Heart left ventricle (tissue), 13 donors: ENCODE measurements at regions not wholly inside any gene's neighbourhood (a gene's known extent, or its start where the extent isn't known, plus 50 kb on each side); places are given as distances from the start of the nearest gene placed in this dataset.

Source experiments
- CTCF ChIP-seq, 12 donors: fragments of 200-600 bp; sonication (generic) in 4 of 12; IDR thresholded peaks; one replicate each; pipeline versions ENCODE4 v1.5.0 to v1.8.0; 2018 to 2022; ENCODE audit warnings: antibody characterized with exemption in 12 of 12, mild to moderate bottlenecking in 5 of 12
- POLR2A ChIP-seq, 2 donors: fragments of 450-650 bp; IDR thresholded peaks; one replicate each; pipeline ENCODE4 v1.6.1; 2017; ENCODE audit warnings: antibody characterized with exemption in 2 of 2, mild to moderate bottlenecking in 2 of 2, moderate library complexity in 2 of 2
- donor health status: ischemic (EF 13 %, LVEDD 7.1; RV severe dilation, severe dysfunction).
- donor health status: DM: no; HTN: yes; CAD: no.
- donor health status: DM: no; HTN: no; CAD: no.
- donor health status: ischemic (EF 25% LVEDD 6.9; RV normal size, moderate dysfunction).
- donor health status: ischemic (EF 25% LVEDD 5.7; RV mildly dilated, moderate dysfunction).
- donor health status: ischemic (EF 35%, LVEDD 5.7; RV mildly dilated, moderate dysfunction).
- donor health status: nonischemic (EF 11% LVEDD 7.7; RV severe dilation, severe dysfunction).
- donor health status: DM: yes; HTN: yes; CAD: no.
- donor health status: PGD.
- donor health status: ischemic (EF 29% LVEDD 5.4; RV normal size, mild dysfunction).
- donor health status: nonischemic (EF 23%, LVEDD 6.1; RV moderate dilation, normal function).

- no peak for TF ChIP-seq CTCF (IDR thresholded peaks at IDR 0.05)
- no peak for TF ChIP-seq POLR2A (IDR thresholded peaks at IDR 0.05)
Observed at GRCh38 chr14:99058542-99058941, 213.5 kb downstream of the BCL11B start.
